ENCODE measurements at regions not wholly inside any gene's neighbourhood (a gene's known extent, or its start where the extent isn't known, plus 50 kb on each side); places are given as distances from the start of the nearest gene placed in this dataset.

DNA sequence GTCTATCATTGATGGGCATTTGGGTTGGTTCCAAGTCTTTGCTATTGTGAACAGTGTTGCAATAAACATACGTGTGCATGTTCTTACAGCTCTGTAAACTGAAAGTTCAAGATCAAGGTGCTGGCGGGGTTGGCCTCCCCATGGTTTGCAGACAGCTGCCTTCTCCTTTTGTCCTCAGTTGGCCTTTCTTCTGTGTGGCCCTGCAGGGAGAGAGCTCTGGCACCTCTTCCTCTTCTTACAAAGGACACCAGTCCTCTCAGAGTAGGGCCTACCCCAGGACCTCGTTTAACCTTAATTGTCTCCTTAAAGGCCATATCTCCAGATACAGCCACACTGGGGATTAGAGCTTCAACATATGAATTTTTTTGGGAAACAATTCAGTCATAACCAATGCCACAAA, 462.7 kb downstream of the TCERG1L start:
- DNase-seq, result no peak

GRCh38 chr10:130854151-130854550, 457.4 kb downstream of the TCERG1L start:
- no peak for DNase-seq

GRCh38 chr10:130857631-130858295, 453.8 kb downstream of the TCERG1L start:
- DNase-seq, result no peak

GRCh38 chr10:130858626-130859025, 452.9 kb downstream of the TCERG1L start:
- DNase-seq, result no peak

GRCh38 chr10:130859427-130859826, 452.1 kb downstream of the TCERG1L start:
- no peak for DNase-seq

DNA sequence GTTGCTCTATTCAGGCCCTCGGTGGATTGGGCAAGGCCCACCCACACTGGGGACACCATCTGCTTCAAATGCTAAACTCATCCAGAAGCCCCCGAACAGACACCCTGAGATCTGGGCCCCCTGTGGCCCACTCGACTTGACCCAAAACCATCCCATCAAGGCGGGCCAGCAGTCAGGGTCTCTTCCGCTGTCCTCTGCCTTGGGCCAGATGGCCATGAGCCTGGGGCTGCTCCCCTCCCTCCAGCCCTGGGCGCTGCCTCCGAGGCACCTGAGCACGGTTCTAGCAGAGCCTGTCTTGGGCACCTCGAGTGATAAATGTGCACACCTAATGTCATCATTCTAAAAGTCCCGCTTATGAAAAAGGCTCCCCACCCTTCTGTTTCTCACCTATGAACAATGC, 449.4 kb downstream of the TCERG1L start:
- no peak for DNase-seq

- DNase-seq, result no peak
Observed at GRCh38 chr10:130862626-130863025, 448.9 kb downstream of the TCERG1L start.

GRCh38 chr10:130863044-130863443, 448.5 kb downstream of the TCERG1L start:
- no peak for DNase-seq

- no peak for DNase-seq
Observed at GRCh38 chr10:130864961-130865818, 446.3 kb downstream of the TCERG1L start.

- DNase-seq, result no peak
Observed at GRCh38 chr10:130866857-130867256, 444.7 kb downstream of the TCERG1L start.

DNA sequence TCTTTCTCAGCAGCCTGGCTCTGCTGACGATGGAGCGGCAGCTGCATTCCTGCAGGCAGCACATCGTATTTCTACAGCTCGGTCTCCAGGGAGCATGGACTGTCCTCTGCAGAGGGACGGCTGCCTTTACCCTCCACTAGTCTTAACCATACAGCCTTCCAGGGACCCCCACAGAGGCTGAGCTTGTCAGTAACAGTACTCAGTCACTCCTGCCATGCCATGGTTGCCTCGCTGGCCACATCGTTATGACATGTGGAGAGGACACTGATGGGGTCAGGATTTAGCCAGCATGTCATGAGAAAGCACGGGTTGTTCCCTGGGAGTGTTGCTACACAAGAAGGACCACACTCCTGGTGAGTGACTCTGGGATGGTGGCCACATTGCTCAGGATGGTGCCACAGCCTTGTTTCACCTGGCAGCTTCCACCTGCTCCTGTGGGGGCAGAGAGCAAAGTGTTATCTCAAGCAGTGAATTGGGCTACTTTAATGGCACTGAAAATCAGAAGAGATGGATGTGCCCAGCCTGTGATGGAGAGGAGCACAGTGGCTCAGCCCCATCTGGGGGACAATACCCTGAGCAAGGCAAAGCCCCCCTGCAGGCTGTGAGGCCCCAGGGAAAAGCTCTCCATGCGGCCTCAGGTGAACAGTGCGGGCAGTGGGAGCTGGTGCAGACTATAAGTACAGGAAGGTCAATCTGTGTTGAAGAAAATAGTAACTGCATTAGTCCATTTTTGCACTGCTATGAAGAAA, 443.9 kb downstream of the TCERG1L start:
- DNase-seq, result no peak

GRCh38 chr10:130869179-130869841, 442.2 kb downstream of the TCERG1L start:
- no peak for DNase-seq

GRCh38 chr10:130871406-130871805, 440.1 kb downstream of the TCERG1L start:
- DNase-seq, result no peak

GRCh38 chr10:130873636-130874035, 437.9 kb downstream of the TCERG1L start:
- DNase-seq, result no peak

- no peak for DNase-seq
Observed at GRCh38 chr10:130875116-130875515, 436.4 kb downstream of the TCERG1L start.

DNA sequence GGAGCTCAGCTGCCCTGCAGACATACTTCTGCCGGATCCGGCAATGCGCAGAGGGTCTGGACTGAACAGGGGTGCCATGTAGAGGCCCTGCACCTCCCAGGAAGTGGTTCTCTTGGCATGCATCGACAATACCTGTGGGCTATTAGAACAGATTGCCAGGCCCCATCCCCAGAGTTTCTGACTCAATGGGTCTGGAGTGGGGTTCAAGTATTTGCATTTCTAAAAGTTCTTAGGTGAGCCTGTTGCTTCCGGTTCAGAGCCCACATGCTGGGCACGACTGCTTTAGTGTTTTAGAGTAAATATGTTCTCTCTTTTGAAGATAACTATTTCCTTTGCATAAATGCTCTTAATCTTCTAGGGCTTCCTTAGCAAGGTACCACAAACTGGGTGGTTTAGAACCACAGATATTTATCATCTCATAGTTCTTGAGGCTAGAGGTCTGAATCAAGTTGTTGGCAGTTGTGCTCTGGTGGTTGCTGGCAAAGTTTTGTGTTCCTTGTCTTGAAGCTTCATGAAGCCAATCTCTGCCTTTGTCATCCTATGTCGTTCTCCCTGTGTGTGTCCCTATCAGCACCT, 435.5 kb downstream of the TCERG1L start:
- no peak for DNase-seq

DNA sequence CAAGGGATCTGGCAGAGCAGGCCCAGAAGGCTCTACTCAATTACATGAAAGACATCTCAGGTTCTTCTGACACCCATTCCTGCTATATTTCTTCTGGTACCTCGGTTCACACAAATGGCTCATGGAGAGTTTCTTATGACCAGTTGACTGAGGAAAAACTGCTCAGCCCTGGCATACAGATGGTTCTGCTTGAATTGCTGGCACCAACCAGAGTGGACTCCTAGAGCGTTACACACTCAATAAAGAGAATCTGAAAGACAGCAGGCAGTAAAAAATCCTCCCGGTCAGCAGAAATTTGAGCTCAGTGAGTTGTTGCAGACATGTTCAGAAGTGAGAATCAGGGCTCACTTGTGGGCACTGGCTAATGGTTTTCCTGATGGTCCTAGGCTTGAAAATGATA, 434.4 kb downstream of the TCERG1L start:
- no peak for DNase-seq

DNA sequence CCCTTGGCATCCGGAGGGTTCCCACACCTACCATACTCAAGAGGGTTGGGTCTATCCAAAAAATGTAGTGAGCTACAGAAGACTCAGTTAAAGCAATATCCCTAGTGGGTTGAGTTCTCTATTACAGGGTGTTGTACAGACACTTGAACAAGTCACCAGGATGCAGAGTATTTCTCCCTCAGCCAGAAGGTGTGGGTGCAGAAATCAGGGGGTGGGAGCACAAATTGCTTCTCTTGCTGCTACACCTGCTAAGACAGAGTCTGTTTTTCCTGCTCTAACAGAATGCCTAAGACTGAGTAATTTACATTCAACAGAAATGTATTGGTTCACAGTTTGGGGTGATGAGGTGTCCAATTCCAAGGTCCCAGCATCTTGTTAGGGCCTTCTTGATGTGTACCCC, 433.4 kb downstream of the TCERG1L start:
- DNase-seq, result no peak

GRCh38 chr10:130882906-130883305, 428.6 kb downstream of the TCERG1L start:
- no peak for DNase-seq

DNA sequence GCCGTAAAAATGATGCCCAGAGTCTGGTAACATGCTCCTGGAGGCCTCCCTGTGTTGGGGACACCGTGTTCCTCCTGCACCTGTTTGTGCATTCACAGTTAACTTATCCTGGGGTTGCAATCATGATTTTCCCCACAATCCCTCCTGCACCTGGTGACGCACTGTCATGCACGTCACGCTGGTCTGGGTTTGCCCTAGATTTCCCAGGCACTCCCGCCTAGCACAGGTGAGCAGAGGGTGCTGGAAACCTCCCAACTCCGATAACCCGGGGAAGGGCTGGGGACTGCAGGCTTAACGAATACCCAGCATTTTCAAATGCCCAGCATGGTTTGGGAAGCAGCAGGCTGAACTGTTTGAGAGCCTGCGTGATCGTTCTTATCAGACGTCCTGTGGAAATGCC, 427.1 kb downstream of the TCERG1L start:
- DNase-seq, result no peak

GRCh38 chr10:130885021-130885655, 426.4 kb downstream of the TCERG1L start:
- DNase-seq, result no peak

DNA sequence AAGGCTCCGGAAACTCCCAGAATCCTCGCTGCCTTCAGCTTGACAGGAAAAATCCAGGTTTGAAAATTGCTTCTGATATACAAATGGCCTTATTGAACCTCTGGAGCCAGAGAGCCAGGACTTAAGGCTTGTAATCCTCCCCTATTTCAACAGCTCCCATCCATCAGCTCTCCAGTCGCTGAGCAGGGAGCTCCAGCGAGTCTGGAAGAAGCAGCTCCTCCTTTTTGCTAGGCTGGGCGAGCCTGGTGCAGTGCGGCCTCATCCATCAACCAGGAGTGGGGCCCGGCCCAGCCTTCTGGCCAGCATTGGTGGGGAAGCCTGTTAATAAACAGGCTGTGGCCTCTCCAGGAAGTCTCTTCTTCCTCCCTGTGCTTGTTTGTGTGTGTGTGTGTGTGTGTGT, 424.4 kb downstream of the TCERG1L start:
- no peak for DNase-seq
